Caco-2 (cell line): ENCODE measurements at regions not wholly inside any gene's neighbourhood (a gene's known extent, or its start where the extent isn't known, plus 50 kb on each side); places are given as distances from the start of the nearest gene placed in this dataset.

Experiments used
- BruUV-seq: library from RNA; stranded (reverse); fragments of 400-500 nt; replicated peaks from 2 replicates; lab custom pipeline; 2021; lab: Mats Ljungman, UMichigan
- CTCF ChIA-PET: fragments of 300-600 bp; sonication (Branson Sonifier 250); formaldehyde crosslinking; loops from one replicate; lab custom pipeline; 2022; ENCODE audit warnings: antibody characterized with exemption; lab: Charles Lee
- POLR2A ChIA-PET: fragments of 300-600 bp; sonication (Branson Sonifier 250); formaldehyde crosslinking; loops from one replicate; lab custom pipeline; 2022; ENCODE audit warnings: antibody characterized with exemption; lab: Charles Lee
- DNase-seq, 2 experiments: peaks; one replicate each; pipeline versions ENCODE4 v3.0.0 to v3.0.0-alpha.2; 2020 to 2022
- H3K27me3 ChIP-seq: replicated peaks from 2 replicates; pipeline ENCODE4 v1.6.0; 2011; ENCODE audit warnings: low read length; ENCODE audit not compliant: control insufficient read depth, insufficient read depth
- H3K36me3 ChIP-seq: 2 replicates; pipeline ENCODE4 v1.5.1; 2011; ENCODE audit warnings: low read length; ENCODE audit not compliant: control insufficient read depth, insufficient read depth
- H3K4me1 ChIP-seq: fragments of 250-450 bp; sonication (Bioruptor Pico); 2 replicates; pipeline ENCODE4 v1.5.1; 2020; ENCODE audit warnings: mild to moderate bottlenecking
- H3K4me3 ChIP-seq: 2 replicates; pipeline ENCODE4 v1.5.1; 2011; ENCODE audit warnings: low read depth, mild to moderate bottlenecking, control low read depth, low read length
- H3K9me3 ChIP-seq: fragments of 250-450 bp; sonication (Bioruptor Pico); 2 replicates; pipeline ENCODE4 v1.5.1; 2020; ENCODE audit warnings: mild to moderate bottlenecking, moderate library complexity
- H3K27ac Mint-ChIP-seq: one replicate; pipeline ENCODE4 v1.8.0; 2022; ENCODE audit warnings: mixed read lengths; ENCODE audit not compliant: unreplicated experiment
- H3K27me3 Mint-ChIP-seq: one replicate; pipeline ENCODE4 v1.8.0; 2022; ENCODE audit warnings: mixed read lengths; ENCODE audit not compliant: insufficient read depth, unreplicated experiment
- H3K36me3 Mint-ChIP-seq: one replicate; pipeline ENCODE4 v1.8.0; 2022; ENCODE audit warnings: mild to moderate bottlenecking, mixed read lengths; ENCODE audit not compliant: insufficient read depth, unreplicated experiment
- H3K4me1 Mint-ChIP-seq: one replicate; pipeline ENCODE4 v1.8.0; 2022; ENCODE audit warnings: low read depth, mixed read lengths; ENCODE audit not compliant: unreplicated experiment
- H3K4me3 Mint-ChIP-seq: one replicate; pipeline ENCODE4 v1.8.0; 2022; ENCODE audit warnings: mild to moderate bottlenecking, moderate library complexity, mixed read lengths; ENCODE audit not compliant: unreplicated experiment
- H3K9me3 Mint-ChIP-seq: one replicate; pipeline ENCODE4 v1.8.0; 2022; ENCODE audit warnings: mixed read lengths; ENCODE audit not compliant: unreplicated experiment
- intact Hi-C: fragments of 100-400 bp; cut with micrococcal nuclease; formaldehyde crosslinking; loops from one replicate; pipeline ENCODE4 v1.10.0; 2022; ENCODE audit not compliant: unreplicated experiment
- TF ChIP-seq, protein P1 (sequence below), 2 experiments: fragments of 200-600 bp in 1 of 2; IDR thresholded peaks; 1 replicate in 1 of 2; 2 replicates in 1 of 2; pipeline versions ENCODE4 v1.5.1 to v1.8.0; 2011 to 2022; ENCODE audit warnings: antibody characterized with exemption in 1 of 2, control low read depth in 1 of 2, inconsistent platforms in 1 of 2, low read depth in 1 of 2, low read length in 1 of 2, mild to moderate bottlenecking in 1 of 2, moderate library complexity in 1 of 2; ENCODE audit not compliant: insufficient read depth in 1 of 2, severe bottlenecking in 1 of 2, unreplicated experiment in 1 of 2

DNA sequence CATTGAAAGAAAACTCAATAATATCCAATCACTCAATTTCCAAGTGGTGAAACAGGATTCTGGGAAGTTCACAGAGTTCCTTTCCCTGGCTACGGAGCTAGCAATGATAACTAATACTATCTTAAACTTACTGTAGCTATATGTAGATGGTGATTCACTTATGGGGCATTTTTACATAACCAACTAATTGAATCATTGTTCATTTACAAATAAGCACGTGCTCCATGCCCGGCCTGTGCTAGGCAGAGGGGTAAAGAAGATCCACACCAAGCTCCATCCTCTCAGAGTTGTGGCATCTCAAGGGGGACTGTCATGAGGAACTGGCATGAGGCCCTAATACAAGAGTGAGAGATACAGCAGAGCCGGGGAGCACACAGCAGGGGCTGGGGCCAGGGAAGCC, 176.3 kb downstream of the ANKRD30B start:
- peaks cover 7% of the 10 kb centered on the region; the same call in 1 of the 2 replicates for H3K4me1 ChIP-seq
- no peaks in the 10 kb centered on the region for H3K9me3 ChIP-seq
- no peak overlapping the region for H3K27ac Mint-ChIP-seq
- H3K9me3 Mint-ChIP-seq, result peaks cover 25% of the 10 kb centered on the region
- no peaks in the 10 kb centered on the region for H3K27me3 Mint-ChIP-seq
- POLR2A ChIA-PET, result no interaction called here
- CTCF ChIA-PET, result no interaction called here
- H3K27me3 ChIP-seq, result no peaks in the 10 kb centered on the region
- no TSS peak for BruUV-seq
- no peaks in the 10 kb centered on the region for H3K36me3 Mint-ChIP-seq
- intact Hi-C loops, result no loop called here
- H3K4me3 ChIP-seq, result no peak overlapping the region
- no peaks in the 10 kb centered on the region for H3K36me3 ChIP-seq
- DNase-seq, result no peak
- TF ChIP-seq, protein P1, sequence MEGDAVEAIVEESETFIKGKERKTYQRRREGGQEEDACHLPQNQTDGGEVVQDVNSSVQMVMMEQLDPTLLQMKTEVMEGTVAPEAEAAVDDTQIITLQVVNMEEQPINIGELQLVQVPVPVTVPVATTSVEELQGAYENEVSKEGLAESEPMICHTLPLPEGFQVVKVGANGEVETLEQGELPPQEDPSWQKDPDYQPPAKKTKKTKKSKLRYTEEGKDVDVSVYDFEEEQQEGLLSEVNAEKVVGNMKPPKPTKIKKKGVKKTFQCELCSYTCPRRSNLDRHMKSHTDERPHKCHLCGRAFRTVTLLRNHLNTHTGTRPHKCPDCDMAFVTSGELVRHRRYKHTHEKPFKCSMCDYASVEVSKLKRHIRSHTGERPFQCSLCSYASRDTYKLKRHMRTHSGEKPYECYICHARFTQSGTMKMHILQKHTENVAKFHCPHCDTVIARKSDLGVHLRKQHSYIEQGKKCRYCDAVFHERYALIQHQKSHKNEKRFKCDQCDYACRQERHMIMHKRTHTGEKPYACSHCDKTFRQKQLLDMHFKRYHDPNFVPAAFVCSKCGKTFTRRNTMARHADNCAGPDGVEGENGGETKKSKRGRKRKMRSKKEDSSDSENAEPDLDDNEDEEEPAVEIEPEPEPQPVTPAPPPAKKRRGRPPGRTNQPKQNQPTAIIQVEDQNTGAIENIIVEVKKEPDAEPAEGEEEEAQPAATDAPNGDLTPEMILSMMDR (IDR thresholded peaks at IDR 0.05; ENCODE audit: insufficient read depth in 1 of 2, low read depth in 1 of 2, low read length in 1 of 2, severe bottlenecking in 1 of 2, unreplicated experiment in 1 of 2), result no peak
- peaks cover 7% of the 10 kb centered on the region for H3K4me1 Mint-ChIP-seq
- no peak overlapping the region for H3K4me3 Mint-ChIP-seq

DNA sequence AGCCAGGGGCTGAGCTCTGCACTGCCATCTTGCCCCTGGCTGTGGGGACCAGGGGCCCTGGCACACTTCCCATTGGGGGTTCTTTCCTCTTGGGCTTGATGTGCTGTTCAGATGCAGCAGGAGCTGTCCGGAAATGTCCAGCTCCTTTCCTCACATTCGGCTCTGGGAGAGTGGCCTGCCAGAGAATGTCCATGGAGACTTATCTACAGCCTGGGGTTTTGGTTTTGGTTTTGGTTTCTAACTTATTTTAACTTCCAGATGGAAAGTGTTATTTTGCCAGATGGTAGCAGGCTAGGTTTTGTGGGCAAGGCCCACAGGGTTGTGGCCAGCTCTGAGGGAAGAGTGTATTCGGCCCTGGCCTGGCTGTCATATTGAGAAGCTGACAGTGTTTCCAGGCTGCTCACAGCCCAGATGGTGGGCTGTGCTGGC, 177.3 kb downstream of the ANKRD30B start:
- TF ChIP-seq, protein P1 (IDR thresholded peaks at IDR 0.05; ENCODE audit: insufficient read depth in 1 of 2, low read depth in 1 of 2, low read length in 1 of 2, severe bottlenecking in 1 of 2, unreplicated experiment in 1 of 2), result no peak
- H3K4me3 ChIP-seq, result no peak overlapping the region
- intact Hi-C loops, result no loop called here
- no peaks in the 10 kb centered on the region for H3K27me3 ChIP-seq
- no TSS peak for BruUV-seq
- Mint-ChIP-seq H3K9me3 (peaks cover 34% of the 10 kb centered on the region), H3K4me1 (peaks cover 9% of the 10 kb centered on the region), H3K36me3 (no peaks in the 10 kb centered on the region), H3K27me3 (no peaks in the 10 kb centered on the region), H3K27ac (no peak overlapping the region), H3K4me3 (no peak overlapping the region)
- POLR2A ChIA-PET, result no interaction called here
- no peaks in the 10 kb centered on the region for H3K36me3 ChIP-seq
- no peaks in the 10 kb centered on the region for H3K9me3 ChIP-seq
- no peaks in the 10 kb centered on the region; the same call in 1 of the 2 replicates for H3K4me1 ChIP-seq
- DNase-seq, result no peak
- CTCF ChIA-PET, result no interaction called here

DNA sequence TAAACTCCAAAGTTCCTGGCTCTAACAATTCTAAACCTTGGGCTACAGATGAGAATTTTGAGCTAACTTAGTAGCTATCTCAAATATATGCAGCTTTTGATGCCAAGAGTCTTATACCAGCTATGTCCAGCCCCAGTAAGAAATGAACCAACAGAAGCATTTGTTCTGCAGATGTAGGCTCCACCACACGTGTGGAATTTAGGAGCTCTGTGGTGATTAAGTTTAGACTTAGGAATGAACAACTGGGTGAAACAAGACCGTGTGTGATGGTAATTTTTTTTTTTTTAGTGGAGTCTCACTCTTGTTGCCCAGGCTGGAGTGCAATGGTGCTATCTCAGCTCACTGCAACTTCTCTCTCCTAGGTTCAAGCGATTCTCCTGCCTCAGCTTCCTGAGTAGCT, 179.7 kb downstream of the ANKRD30B start:
- H3K9me3 ChIP-seq, result no peaks in the 10 kb centered on the region
- no peak for DNase-seq
- Mint-ChIP-seq H3K36me3 (no peaks in the 10 kb centered on the region), H3K4me1 (peaks cover 9% of the 10 kb centered on the region), H3K4me3 (no peak overlapping the region), H3K27ac (no peak overlapping the region), H3K27me3 (no peaks in the 10 kb centered on the region), H3K9me3 (peaks cover 18% of the 10 kb centered on the region)
- BruUV-seq, result no TSS peak
- H3K27me3 ChIP-seq, result no peaks in the 10 kb centered on the region
- no peaks in the 10 kb centered on the region for H3K4me1 ChIP-seq
- no peaks in the 10 kb centered on the region for H3K36me3 ChIP-seq
- no peak overlapping the region for H3K4me3 ChIP-seq
- TF ChIP-seq, protein P1 (IDR thresholded peaks at IDR 0.05; ENCODE audit: insufficient read depth in 1 of 2, low read depth in 1 of 2, low read length in 1 of 2, severe bottlenecking in 1 of 2, unreplicated experiment in 1 of 2), result no peak
- ChIA-PET CTCF (no interaction called here), POLR2A (no interaction called here)
- intact Hi-C loops, result no loop called here
